Pancreas (tissue), 10 donors: ENCODE measurements at regions not wholly inside any gene's neighbourhood (a gene's known extent, or its start where the extent isn't known, plus 50 kb on each side); places are given as distances from the start of the nearest gene placed in this dataset.

Experiments
- ATAC-seq, 4 donors: fragments of 200-7000 bp; cut with Tn5 transposase; one replicate each; pipeline versions ENCODE4 v1.8.0 to v1.9.1; 2020; ENCODE audit warnings: mild to moderate bottlenecking in 4 of 4, moderate library complexity in 4 of 4
- DNase-seq, 6 donors: peaks; one replicate each; pipeline ENCODE4 v3.0.0-alpha.2; 2020
- FAIRE-seq: peaks from 2 replicates; lab custom pipeline; 2012; peaks lifted over from hg19 to GRCh38; lab: Jason Lieb, UNC
- H3K27ac ChIP-seq, 4 donors: fragments of 200-600 bp; sonication (generic); 1 replicate in 3 of 4; 2 replicates in 1 of 4; pipeline versions ENCODE4 v1.5.0 to v1.8.0; 2020
- H3K27me3 ChIP-seq, 4 donors: fragments of 200-600 bp; one replicate each; pipeline ENCODE4 v1.8.0; 2021
- H3K36me3 ChIP-seq, 3 donors: fragments of 200-600 bp; sonication (generic) in 1 of 3; one replicate each; pipeline versions ENCODE4 v1.5.0 to v1.8.0; 2020 to 2021
- H3K4me1 ChIP-seq, 3 donors: fragments of 200-600 bp; one replicate each; pipeline ENCODE4 v1.8.0; 2021
- H3K4me3 ChIP-seq, 4 donors: fragments of 200-600 bp; sonication (generic) in 2 of 4; one replicate each; pipeline versions ENCODE4 v1.5.0 to v1.8.0; 2020 to 2021
- H3K9me3 ChIP-seq, 4 donors: fragments of 200-600 bp; one replicate each; pipeline ENCODE4 v1.8.0; 2021
- CTCF ChIP-seq, 4 donors: fragments of 200-600 bp; sonication (generic) in 3 of 4; IDR thresholded peaks; one replicate each; pipeline versions ENCODE4 v1.5.0 to v1.8.0; 2021; ENCODE audit warnings: antibody characterized with exemption in 4 of 4
- WGBS, 2 donors: extraction: QIAGEN DNeasy Blood & Tissue Kit; methylation state at CpG; one replicate each; pipeline ENCODE4 v1.1.7; 2013; 5-methylcytosine and 5-hydroxymethylcytosine counted together
- intact Hi-C, 3 donors: fragments of 100-400 bp; cut with DNase I; formaldehyde crosslinking; loops; one replicate each; pipeline versions ENCODE4 v1.11.1 to v1.14.2; 2022
- donor health status: healthy with polysubstance abuse.
- donor health status: DM: no; HTN: no; CAD: no; lungs with moderate emphysema.
- donor health status: DM: no; HTN: no; CAD: no.
- donor health status: control.
- donor health status: control.
- donor health status: Bipolar disorder and iron deficiency.
- donor health status: DM: yes; HTN: yes; CAD: no.
- donor health status: DM: no; HTN: no; CAD: no.
- donor health status: DM: no; HTN: no; CAD: no.
- donor health status: DM: yes; HTN: yes; CAD: no.

DNA sequence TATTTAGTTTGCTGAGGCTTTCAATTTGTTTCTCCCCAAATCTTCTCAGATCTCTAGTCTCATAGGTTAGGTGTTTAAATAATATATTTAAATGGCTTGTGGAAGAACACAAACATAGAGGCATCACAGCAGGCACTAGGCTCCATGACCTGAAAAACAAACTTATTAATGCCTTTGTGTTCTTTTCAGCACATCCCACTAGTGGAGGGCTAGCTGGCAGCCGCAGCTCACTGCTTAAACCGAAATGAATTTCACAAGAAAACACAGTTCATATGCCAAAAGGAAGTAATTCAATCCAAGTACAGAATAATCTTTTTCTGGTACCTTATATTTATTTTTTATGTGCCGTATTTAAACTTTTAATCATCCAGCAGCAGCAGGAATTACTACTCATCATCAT is 382.5 kb downstream of the PLK2 start:
- Histone ChIP-seq H3K9me3 (no peaks in the 10 kb centered on the region), H3K27me3 (no peaks in the 10 kb centered on the region), H3K36me3 (no peaks in the 10 kb centered on the region), H3K4me3 (no peak overlapping the region), H3K4me1 (no peaks in the 10 kb centered on the region), H3K27ac (no peak overlapping the region)
- intact Hi-C loops: no loop called here
- WGBS, 2 donors: 71 to 72% methylated on average over 3 of the region's 3 CpGs
- no peak for DNase-seq
- no peak for FAIRE-seq
- TF ChIP-seq CTCF (IDR thresholded peaks at IDR 0.05): no peak
- ATAC-seq: no peak

- Histone ChIP-seq H3K27ac (no peak overlapping the region), H3K9me3 (no peaks in the 10 kb centered on the region), H3K4me1 (no peaks in the 10 kb centered on the region), H3K27me3 (no peaks in the 10 kb centered on the region), H3K4me3 (no peak overlapping the region), H3K36me3 (no peaks in the 10 kb centered on the region)
- intact Hi-C loops: no loop called here
- WGBS, 2 donors: 90 to 91% methylated on average over 7 of the region's 7 CpGs
- ATAC-seq (no peak), FAIRE-seq (no peak), DNase-seq (no peak)
- no peak for TF ChIP-seq CTCF (IDR thresholded peaks at IDR 0.05)
Observed at GRCh38 chr5:58076483-58077257, 383.2 kb downstream of the PLK2 start.

DNA sequence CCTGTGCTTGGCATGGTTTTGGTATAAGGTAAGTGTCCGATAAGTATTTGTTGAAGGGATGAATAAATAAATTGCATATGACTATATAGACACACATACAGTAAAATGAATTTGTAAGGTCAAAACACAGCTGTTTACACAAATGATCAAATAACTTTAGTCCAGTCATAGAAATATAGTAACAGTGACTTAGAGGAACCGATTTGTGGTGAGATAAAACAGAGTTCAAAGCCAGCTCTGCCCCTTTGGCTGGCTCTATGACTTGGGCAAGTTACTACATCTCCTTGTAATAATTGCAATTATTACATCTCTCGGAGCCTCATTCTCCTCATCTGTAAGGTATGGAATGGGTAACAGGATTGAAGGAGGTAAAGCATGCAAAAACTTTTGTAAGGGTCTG is 384.0 kb downstream of the PLK2 start:
- no peaks in the 10 kb centered on the region for H3K36me3 ChIP-seq
- no peak for ATAC-seq
- intact Hi-C loops: no loop called here
- H3K4me3 ChIP-seq: no peak overlapping the region
- no peak overlapping the region for H3K27ac ChIP-seq
- FAIRE-seq: no peak
- H3K4me1 ChIP-seq: no peaks in the 10 kb centered on the region
- DNase-seq: no peak
- TF ChIP-seq CTCF (IDR thresholded peaks at IDR 0.05): no peak
- no peaks in the 10 kb centered on the region for H3K27me3 ChIP-seq
- no peaks in the 10 kb centered on the region for H3K9me3 ChIP-seq
- 65 to 71% methylated on average over 3 of the region's 3 CpGs for WGBS, 2 donors

GRCh38 chr5:58074717-58075116 is 385.2 kb downstream of the PLK2 start:
- intact Hi-C loops: no loop called here
- H3K4me1 ChIP-seq: no peaks in the 10 kb centered on the region
- no peaks in the 10 kb centered on the region for H3K9me3 ChIP-seq
- WGBS, 2 donors: 76 to 77% methylated on average over 7 of the region's 7 CpGs
- ATAC-seq: no peak
- no peaks in the 10 kb centered on the region for H3K27me3 ChIP-seq
- DNase-seq: no peak
- TF ChIP-seq CTCF (IDR thresholded peaks at IDR 0.05): no peak
- H3K27ac ChIP-seq: no peak overlapping the region
- H3K4me3 ChIP-seq: no peak overlapping the region
- no peak for FAIRE-seq
- H3K36me3 ChIP-seq: no peaks in the 10 kb centered on the region

- DNase-seq (no peak), ATAC-seq (no peak), FAIRE-seq (no peak)
- Histone ChIP-seq H3K27me3 (no peaks in the 10 kb centered on the region), H3K27ac (no peak overlapping the region), H3K9me3 (no peaks in the 10 kb centered on the region), H3K36me3 (no peaks in the 10 kb centered on the region), H3K4me1 (no peaks in the 10 kb centered on the region), H3K4me3 (no peak overlapping the region)
- TF ChIP-seq CTCF (IDR thresholded peaks at IDR 0.05): no peak
- intact Hi-C loops: no loop called here
- 59 to 60% methylated on average over 4 of the region's 4 CpGs for WGBS, 2 donors
Observed at GRCh38 chr5:58074222-58074621, 385.7 kb downstream of the PLK2 start.
